ENCODE measurements at regions not wholly inside any gene's neighbourhood (a gene's known extent, or its start where the extent isn't known, plus 50 kb on each side); places are given as distances from the start of the nearest gene placed in this dataset.
A peak's percentile ranks its signal among the peaks of the same experiment; 100 is the strongest.

GRCh38 chr1:184150776-184151531 is 99.4 kb downstream of the TSEN15 start (continued):
- no peak for TF ChIP-seq RFX5 (IDR thresholded peaks at IDR 0.05; ENCODE audit: low read depth, low read length)

GRCh38 chr1:184152434-184152898 is 100.9 kb downstream of the TSEN15 start:
- peak overlapping the region; percentile 59; the same call in 1 of the 3 replicates for H2BK15ac ChIP-seq (ENCODE audit: low read depth, low read length)
- H3K18ac ChIP-seq (ENCODE audit: low read depth, low read length) = no peak overlapping the region; the same call in 1 of the 2 replicates
- WGBS, 2 experiments (ENCODE audit: extremely low coverage in 2 of 2, insufficient read length in 1 of 2) = 41% methylated on average over 5 of the region's 10 CpGs; no CpG with 5 or more reads in 1 of the 2 experiments
- H2BK120ac ChIP-seq (ENCODE audit: low read depth, low read length) = peak overlapping the region; percentile 85
- peak overlapping the region; percentile 17 to 84; a peak in 2 of 4 replicates for H4K8ac ChIP-seq (ENCODE audit: low read depth in 2 of 2, low read length in 2 of 2)
- dilution Hi-C loops (cut with HindIII; ENCODE audit: low sequenced_read_pairs, unreplicated experiment) = no loop called here
- H4K91ac ChIP-seq (ENCODE audit: insufficient read depth, low read depth, low read length) = peak overlapping the region; percentile 49
- H3K36me3 ChIP-seq (ENCODE audit: control insufficient read depth, insufficient read depth, low read length) = no peaks in the 10 kb centered on the region
- peaks cover under 1% of the 10 kb centered on the region; the same call in 1 of the 2 replicates for H3K27me3 ChIP-seq (ENCODE audit: control insufficient read depth, insufficient read depth, low read length)
- ChIA-PET POLR2A (ENCODE audit: unreplicated experiment) (no interaction called here), CTCF (interaction anchor here (2.0 kb wide), 1 partner anchor 11 kb away, joined by 5 read pairs; no protein-coding TSS in a partner anchor)
- H3K9ac ChIP-seq (ENCODE audit: low read depth, low read length) = no peak overlapping the region
- no peak overlapping the region for H3K56ac ChIP-seq (ENCODE audit: extremely low read depth, insufficient read depth, low read length)
- H2AK5ac ChIP-seq (ENCODE audit: low read depth, low read length) = peak overlapping the region; percentile 78; the same call in 1 of the 2 replicates
- H2BK5ac ChIP-seq (ENCODE audit: low read depth, low read length, poor library complexity, severe bottlenecking) = no peak overlapping the region
- no TSS peak for BruUV-seq (replicated peaks)
- H3K4me2 ChIP-seq (ENCODE audit: low read depth, low read length) = peak overlapping the region; percentile 81
- H3K23ac ChIP-seq (ENCODE audit: low read depth, low read length) = peak overlapping the region; percentile 74
- peak; percentile 70 for ATAC-seq (ENCODE audit: low read depth)
- peak overlapping the region; percentile 0; the same call in 1 of the 2 replicates for H4K5ac ChIP-seq (ENCODE audit: low read depth, low read length)
- H3K9me3 ChIP-seq (ENCODE audit: control insufficient read depth, insufficient read depth, low read length) = no peaks in the 10 kb centered on the region
- DNase-seq = peak; percentile 61
- peak overlapping the region; percentile 62 for H2AK9ac ChIP-seq (replicated peaks; ENCODE audit: low read depth, low read length, poor library complexity)
- peaks cover 4% of the 10 kb centered on the region; the same call in 1 of the 2 replicates for H3K9me1 ChIP-seq (ENCODE audit: insufficient read depth, low read length)
- H3K4me3 ChIP-seq (ENCODE audit: insufficient read depth, low read depth, low read length) = no peak overlapping the region
- H2AFZ ChIP-seq (replicated peaks; ENCODE audit: low read length, poor library complexity) = peak overlapping the region; percentile 85
- peak overlapping the region; percentile 32; the same call in 1 of the 2 replicates for H3K27ac ChIP-seq (ENCODE audit: insufficient read depth, low read length)
- intact Hi-C loops (cut with micrococcal nuclease) = no loop called here
- no peaks in the 10 kb centered on the region for H4K20me1 ChIP-seq (ENCODE audit: insufficient read depth, low read length)
- no peaks in the 10 kb centered on the region for H3K79me1 ChIP-seq (ENCODE audit: low read depth in 1 of 2, low read length in 2 of 2)
- peaks cover 8% of the 10 kb centered on the region for H3K4me1 ChIP-seq (ENCODE audit: control insufficient read depth, insufficient read depth, low read length)
- in situ Hi-C loops (cut with MboI; ENCODE audit: low sequenced_read_pairs) = no loop called here
- H3K14ac ChIP-seq (replicated peaks; ENCODE audit: low read depth, low read length) = peak overlapping the region; percentile 84; the same call in 1 of the 2 replicates
- H2BK20ac ChIP-seq (ENCODE audit: low read depth, low read length) = peak overlapping the region; percentile 89
- peak overlapping the region; percentile 85 for H3K4ac ChIP-seq (ENCODE audit: low read depth, low read length)
- no peak for TF ChIP-seq POLR2A (IDR thresholded peaks at IDR 0.05; ENCODE audit: low read depth, low read length)
- no peak for TF ChIP-seq BHLHE40 (IDR thresholded peaks at IDR 0.05; ENCODE audit: low read depth, low read length)
- no peak for TF ChIP-seq USF2 (IDR thresholded peaks at IDR 0.05; ENCODE audit: low read depth, low read length)
- no peak for TF ChIP-seq RFX5 (IDR thresholded peaks at IDR 0.05; ENCODE audit: low read depth, low read length)
- no peak for TF ChIP-seq SMC3 (IDR thresholded peaks at IDR 0.05; ENCODE audit: low read depth, low read length)
- TF ChIP-seq RAD21 (IDR thresholded peaks at IDR 0.05; ENCODE audit: low read length) = no peak
- no peak for TF ChIP-seq FOS (IDR thresholded peaks at IDR 0.05; ENCODE audit: low read depth, low read length)
- peak; percentile 47; the same call in 1 of the 2 replicates for TF ChIP-seq MAZ (IDR thresholded peaks at IDR 0.05; ENCODE audit: borderline replicate concordance, low read depth, low read length)
- no peak for TF ChIP-seq MAFK (IDR thresholded peaks at IDR 0.05; ENCODE audit: low read depth, low read length)
- TF ChIP-seq MXI1 (IDR thresholded peaks at IDR 0.05; ENCODE audit: borderline replicate concordance, low read depth, low read length) = no peak
- no peak for TF ChIP-seq RCOR1 (IDR thresholded peaks at IDR 0.05; ENCODE audit: insufficient replicate concordance, low read length)
- no peak for TF ChIP-seq CTCF (conservative IDR thresholded peaks at IDR 0.05; ENCODE audit: low read depth, low read length)
